ENCODE measurements at regions not wholly inside any gene's neighbourhood (a gene's known extent, or its start where the extent isn't known, plus 50 kb on each side); places are given as distances from the start of the nearest gene placed in this dataset.
"Not testable (repeated sequence)": the region's sequence is repeated elsewhere in the genome, so short reads cannot be mapped to it uniquely, and the experiment has no call there.

DNA sequence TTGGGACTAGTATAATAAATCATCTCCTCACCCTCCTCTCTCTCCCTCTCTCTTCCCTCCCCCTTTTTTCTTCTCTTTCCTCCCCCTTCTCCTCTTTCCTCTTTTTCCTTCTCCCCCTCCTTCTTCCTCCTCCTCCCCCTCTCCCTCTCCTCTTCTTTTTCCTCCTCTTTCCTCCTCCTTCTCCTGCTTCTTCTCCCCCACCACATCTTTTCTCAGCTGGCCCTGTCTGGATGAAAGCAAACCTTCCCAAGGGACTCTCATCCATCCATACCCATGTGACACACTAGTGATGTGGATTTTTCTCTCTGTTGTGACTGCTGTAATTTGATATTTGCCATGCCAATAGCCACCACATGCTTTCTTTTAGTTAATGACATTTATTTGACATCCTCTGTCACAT lies 127.2 kb downstream of the EBLN2 start:
- TF ChIP-seq, protein P1, sequence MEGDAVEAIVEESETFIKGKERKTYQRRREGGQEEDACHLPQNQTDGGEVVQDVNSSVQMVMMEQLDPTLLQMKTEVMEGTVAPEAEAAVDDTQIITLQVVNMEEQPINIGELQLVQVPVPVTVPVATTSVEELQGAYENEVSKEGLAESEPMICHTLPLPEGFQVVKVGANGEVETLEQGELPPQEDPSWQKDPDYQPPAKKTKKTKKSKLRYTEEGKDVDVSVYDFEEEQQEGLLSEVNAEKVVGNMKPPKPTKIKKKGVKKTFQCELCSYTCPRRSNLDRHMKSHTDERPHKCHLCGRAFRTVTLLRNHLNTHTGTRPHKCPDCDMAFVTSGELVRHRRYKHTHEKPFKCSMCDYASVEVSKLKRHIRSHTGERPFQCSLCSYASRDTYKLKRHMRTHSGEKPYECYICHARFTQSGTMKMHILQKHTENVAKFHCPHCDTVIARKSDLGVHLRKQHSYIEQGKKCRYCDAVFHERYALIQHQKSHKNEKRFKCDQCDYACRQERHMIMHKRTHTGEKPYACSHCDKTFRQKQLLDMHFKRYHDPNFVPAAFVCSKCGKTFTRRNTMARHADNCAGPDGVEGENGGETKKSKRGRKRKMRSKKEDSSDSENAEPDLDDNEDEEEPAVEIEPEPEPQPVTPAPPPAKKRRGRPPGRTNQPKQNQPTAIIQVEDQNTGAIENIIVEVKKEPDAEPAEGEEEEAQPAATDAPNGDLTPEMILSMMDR (IDR thresholded peaks at IDR 0.05; ENCODE audit: low read depth, low read length) = no peak
- TF ChIP-seq MYC (IDR thresholded peaks at IDR 0.05; ENCODE audit: low read depth, low read length) = no peak
- TF ChIP-seq, protein P2, sequence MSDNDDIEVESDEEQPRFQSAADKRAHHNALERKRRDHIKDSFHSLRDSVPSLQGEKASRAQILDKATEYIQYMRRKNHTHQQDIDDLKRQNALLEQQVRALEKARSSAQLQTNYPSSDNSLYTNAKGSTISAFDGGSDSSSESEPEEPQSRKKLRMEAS (IDR thresholded peaks at IDR 0.05; ENCODE audit: low read depth, low read length) = no peak
- TF ChIP-seq POLR2A (IDR thresholded peaks at IDR 0.05; ENCODE audit: extremely low read depth, insufficient read length) = no peak
- no peak for DNase-seq (ENCODE audit: low read depth)
- no peak overlapping the region for H3K4me3 ChIP-seq (ENCODE audit: low read depth, low read length)

DNA sequence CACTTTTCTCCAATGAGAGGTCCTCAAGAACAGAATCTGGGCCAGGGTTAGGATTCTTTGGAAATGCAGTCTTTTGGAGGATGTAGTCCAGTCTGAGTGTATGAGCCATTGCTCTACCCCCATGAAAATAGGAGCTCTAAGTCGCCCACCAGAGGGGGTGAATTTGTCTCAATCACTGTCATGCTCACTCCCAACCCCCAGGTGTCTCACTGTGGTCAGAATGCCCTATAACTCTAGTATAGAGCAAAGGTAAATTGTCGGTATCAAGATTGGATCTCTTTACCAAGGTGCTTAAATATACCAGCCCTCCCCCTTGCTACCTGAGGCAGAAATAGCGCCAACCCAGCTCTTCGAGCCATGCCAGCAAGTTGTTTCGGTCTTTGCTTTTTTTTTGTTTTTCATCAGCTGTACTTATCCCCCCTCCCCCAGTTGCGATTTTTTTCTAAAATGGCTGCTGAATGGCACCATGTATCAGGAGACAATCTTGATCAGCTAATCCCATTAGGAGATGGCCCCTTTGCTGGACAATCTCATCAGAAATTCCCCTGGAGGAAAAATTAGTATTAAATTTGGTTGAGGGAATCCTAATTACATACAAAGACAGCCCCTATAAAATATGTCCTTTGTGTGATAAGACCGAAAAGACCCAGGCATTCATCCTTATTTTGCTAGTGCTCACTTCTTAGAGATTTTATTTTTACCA lies 130.7 kb downstream of the EBLN2 start:
- DNase-seq (ENCODE audit: low read depth) = no peak
- TF ChIP-seq, protein P2 (IDR thresholded peaks at IDR 0.05; ENCODE audit: low read depth, low read length) = no peak
- TF ChIP-seq POLR2A (IDR thresholded peaks at IDR 0.05; ENCODE audit: extremely low read depth, insufficient read length) (no peak), MYC (IDR thresholded peaks at IDR 0.05; ENCODE audit: low read depth, low read length) (no peak)
- TF ChIP-seq, protein P1 (IDR thresholded peaks at IDR 0.05; ENCODE audit: low read depth, low read length) = no peak
- H3K4me3 ChIP-seq (ENCODE audit: low read depth, low read length) = no peak overlapping the region

DNA sequence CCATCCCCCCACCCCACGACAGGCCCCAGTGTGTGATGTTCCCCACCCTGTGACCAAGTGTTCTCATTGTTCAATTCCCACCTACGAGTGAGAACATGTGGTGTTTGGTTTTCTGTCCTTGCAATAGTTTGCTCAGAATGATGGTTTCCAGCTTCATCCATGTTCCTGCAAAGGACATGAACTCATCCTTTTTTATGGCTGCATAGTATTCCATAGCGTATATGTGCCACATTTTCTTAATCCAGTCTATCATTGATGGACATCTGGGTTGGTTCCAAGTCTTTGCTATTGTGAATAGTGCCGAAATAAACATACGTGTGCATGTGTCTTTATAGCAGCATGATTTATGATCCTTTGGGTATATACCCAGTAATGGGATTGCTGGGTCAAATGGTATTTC lies 132.5 kb downstream of the EBLN2 start:
- not testable (repeated sequence) for DNase-seq (ENCODE audit: low read depth); H3K4me3 ChIP-seq (ENCODE audit: low read depth, low read length)

DNA sequence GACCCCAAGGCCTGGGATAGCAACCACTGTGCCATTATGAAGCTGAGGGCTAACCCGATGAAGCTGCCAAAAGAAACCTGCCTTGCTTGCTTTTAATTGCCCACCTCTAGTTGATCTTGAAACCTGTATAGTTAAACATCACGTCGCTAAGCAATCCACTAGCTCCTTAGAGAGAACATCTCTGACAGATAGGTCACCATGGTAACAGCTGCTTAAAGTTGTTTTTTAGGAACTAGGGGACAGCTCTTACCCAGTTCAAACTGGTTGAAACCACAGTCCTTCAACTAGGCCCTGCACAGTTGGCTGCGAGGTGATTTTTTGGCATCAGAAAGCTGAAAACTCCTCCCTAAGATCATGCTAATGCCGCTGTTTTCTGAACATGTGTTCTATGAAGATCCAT lies 135.7 kb downstream of the EBLN2 start:
- no peak overlapping the region for H3K4me3 ChIP-seq (ENCODE audit: low read depth, low read length)
- no peak for TF ChIP-seq MYC (IDR thresholded peaks at IDR 0.05; ENCODE audit: low read depth, low read length)
- TF ChIP-seq, protein P1 (IDR thresholded peaks at IDR 0.05; ENCODE audit: low read depth, low read length) = no peak
- TF ChIP-seq, protein P2 (IDR thresholded peaks at IDR 0.05; ENCODE audit: low read depth, low read length) = no peak
- TF ChIP-seq POLR2A (IDR thresholded peaks at IDR 0.05; ENCODE audit: extremely low read depth, insufficient read length) = no peak
- no peak for DNase-seq (ENCODE audit: low read depth)

DNA sequence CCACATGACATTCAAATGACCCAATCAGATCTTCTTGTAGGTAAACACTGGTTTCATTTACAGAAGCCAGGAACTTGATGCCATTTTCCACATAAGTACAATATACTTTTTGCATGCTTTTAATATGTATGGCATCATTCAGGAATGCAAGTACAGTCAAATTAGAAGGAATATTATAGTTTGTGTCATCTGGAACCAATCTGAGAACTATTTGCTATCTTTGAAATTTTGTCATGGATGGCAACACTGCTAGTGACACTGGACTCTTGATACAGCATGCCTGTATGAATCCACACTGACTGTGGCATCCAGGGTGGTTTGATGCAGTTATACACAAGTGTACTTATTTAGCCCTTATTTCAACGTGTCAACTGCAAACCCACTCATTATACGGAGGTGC lies 141.6 kb downstream of the EBLN2 start:
- DNase-seq (ENCODE audit: low read depth) = no peak
- TF ChIP-seq, protein P2 (IDR thresholded peaks at IDR 0.05; ENCODE audit: low read depth, low read length) = no peak
- TF ChIP-seq MYC (IDR thresholded peaks at IDR 0.05; ENCODE audit: low read depth, low read length) = no peak
- TF ChIP-seq, protein P1 (IDR thresholded peaks at IDR 0.05; ENCODE audit: low read depth, low read length) = no peak
- TF ChIP-seq POLR2A (IDR thresholded peaks at IDR 0.05; ENCODE audit: extremely low read depth, insufficient read length) = no peak
- H3K4me3 ChIP-seq (ENCODE audit: low read depth, low read length) = no peak overlapping the region

DNA sequence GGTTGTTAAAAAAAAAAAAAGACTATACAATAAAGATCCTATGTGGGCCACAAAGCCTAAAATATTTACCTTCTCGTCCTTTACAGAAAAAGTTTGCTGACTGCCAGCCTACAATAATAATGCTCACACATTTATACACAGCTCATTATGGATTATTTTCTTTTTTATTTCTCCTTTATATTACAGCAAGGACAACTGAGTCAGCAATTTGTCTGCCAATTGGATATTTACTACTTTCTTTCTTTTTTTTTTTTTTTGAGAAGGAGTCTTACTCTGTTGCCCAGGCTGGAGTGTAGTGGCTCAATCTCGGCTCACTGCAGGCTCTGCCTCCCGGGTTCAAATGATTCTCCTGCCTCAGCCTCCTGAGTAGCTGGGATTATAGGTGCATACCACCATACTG lies 142.2 kb downstream of the EBLN2 start:
- no peak for DNase-seq (ENCODE audit: low read depth)
- TF ChIP-seq, protein P2 (IDR thresholded peaks at IDR 0.05; ENCODE audit: low read depth, low read length) = no peak
- TF ChIP-seq, protein P1 (IDR thresholded peaks at IDR 0.05; ENCODE audit: low read depth, low read length) = no peak
- TF ChIP-seq POLR2A (IDR thresholded peaks at IDR 0.05; ENCODE audit: extremely low read depth, insufficient read length) (no peak), MYC (IDR thresholded peaks at IDR 0.05; ENCODE audit: low read depth, low read length) (no peak)

More for the DNA sequence above, 142.2 kb downstream of the EBLN2 start:
- no peak overlapping the region for H3K4me3 ChIP-seq (ENCODE audit: low read depth, low read length)

All from NB4 (cell line).